Osteocyte (in vitro differentiated cells): ENCODE measurements at regions not wholly inside any gene's neighbourhood (a gene's known extent, or its start where the extent isn't known, plus 50 kb on each side); places are given as distances from the start of the nearest gene placed in this dataset.

Experiments
- DNase-seq: peaks from one replicate; pipeline ENCODE4 v3.0.0; 2021; ENCODE audit warnings: mixed read lengths; ENCODE audit not compliant: unreplicated experiment; ENCODE audit errors: extremely low spot score
- H3K27ac Mint-ChIP-seq: one replicate; pipeline ENCODE4 v1.8.0; 2021; ENCODE audit warnings: mild to moderate bottlenecking, mixed read lengths; ENCODE audit not compliant: unreplicated experiment
- H3K27me3 Mint-ChIP-seq: one replicate; pipeline ENCODE4 v1.8.0; 2021; ENCODE audit warnings: mixed read lengths; ENCODE audit not compliant: unreplicated experiment
- H3K36me3 Mint-ChIP-seq: one replicate; pipeline ENCODE4 v1.8.0; 2021; ENCODE audit warnings: mixed read lengths; ENCODE audit not compliant: unreplicated experiment
- H3K4me1 Mint-ChIP-seq: one replicate; pipeline ENCODE4 v1.8.0; 2021; ENCODE audit warnings: mixed read lengths; ENCODE audit not compliant: unreplicated experiment
- H3K4me3 Mint-ChIP-seq: one replicate; pipeline ENCODE4 v1.8.0; 2021; ENCODE audit warnings: mild to moderate bottlenecking, moderate library complexity, mixed read lengths; ENCODE audit not compliant: unreplicated experiment
- H3K9me3 Mint-ChIP-seq: one replicate; pipeline ENCODE4 v1.8.0; 2021; ENCODE audit warnings: mixed read lengths; ENCODE audit not compliant: unreplicated experiment
- TF ChIP-seq, protein P1 (sequence below): fragments of 200-600 bp; sonication (generic); IDR thresholded peaks from 2 replicates; pipeline ENCODE4 v1.5.0; 2021; ENCODE audit warnings: antibody characterized with exemption, mild to moderate bottlenecking, moderate library complexity

DNA sequence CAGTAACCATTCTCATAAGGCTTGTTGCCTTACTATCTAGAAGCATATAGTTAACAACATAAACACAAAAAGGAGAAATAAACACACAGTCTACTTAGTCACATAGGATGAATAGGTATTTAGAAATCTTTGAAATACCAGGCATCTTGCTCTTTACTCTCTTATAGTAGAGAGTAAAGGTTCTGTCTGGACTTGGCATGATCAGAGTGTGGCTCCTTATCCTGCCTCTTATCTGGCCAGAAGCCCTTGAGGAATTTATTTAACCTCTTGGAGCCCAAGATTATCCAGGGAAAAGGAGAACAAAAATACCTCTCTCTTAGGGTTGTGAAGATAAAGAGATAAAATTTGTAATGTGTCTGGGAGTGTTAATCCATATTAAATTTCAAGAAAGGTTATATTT lies 100.2 kb upstream of the MBNL2 start:
- Mint-ChIP-seq H3K4me3 (no peak overlapping the region), H3K27me3 (no peaks in the 10 kb centered on the region), H3K27ac (no peak overlapping the region), H3K4me1 (peaks cover 56% of the 10 kb centered on the region), H3K36me3 (no peaks in the 10 kb centered on the region), H3K9me3 (no peaks in the 10 kb centered on the region)
- TF ChIP-seq, protein P1, sequence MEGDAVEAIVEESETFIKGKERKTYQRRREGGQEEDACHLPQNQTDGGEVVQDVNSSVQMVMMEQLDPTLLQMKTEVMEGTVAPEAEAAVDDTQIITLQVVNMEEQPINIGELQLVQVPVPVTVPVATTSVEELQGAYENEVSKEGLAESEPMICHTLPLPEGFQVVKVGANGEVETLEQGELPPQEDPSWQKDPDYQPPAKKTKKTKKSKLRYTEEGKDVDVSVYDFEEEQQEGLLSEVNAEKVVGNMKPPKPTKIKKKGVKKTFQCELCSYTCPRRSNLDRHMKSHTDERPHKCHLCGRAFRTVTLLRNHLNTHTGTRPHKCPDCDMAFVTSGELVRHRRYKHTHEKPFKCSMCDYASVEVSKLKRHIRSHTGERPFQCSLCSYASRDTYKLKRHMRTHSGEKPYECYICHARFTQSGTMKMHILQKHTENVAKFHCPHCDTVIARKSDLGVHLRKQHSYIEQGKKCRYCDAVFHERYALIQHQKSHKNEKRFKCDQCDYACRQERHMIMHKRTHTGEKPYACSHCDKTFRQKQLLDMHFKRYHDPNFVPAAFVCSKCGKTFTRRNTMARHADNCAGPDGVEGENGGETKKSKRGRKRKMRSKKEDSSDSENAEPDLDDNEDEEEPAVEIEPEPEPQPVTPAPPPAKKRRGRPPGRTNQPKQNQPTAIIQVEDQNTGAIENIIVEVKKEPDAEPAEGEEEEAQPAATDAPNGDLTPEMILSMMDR = no peak
- no peak for DNase-seq

DNA sequence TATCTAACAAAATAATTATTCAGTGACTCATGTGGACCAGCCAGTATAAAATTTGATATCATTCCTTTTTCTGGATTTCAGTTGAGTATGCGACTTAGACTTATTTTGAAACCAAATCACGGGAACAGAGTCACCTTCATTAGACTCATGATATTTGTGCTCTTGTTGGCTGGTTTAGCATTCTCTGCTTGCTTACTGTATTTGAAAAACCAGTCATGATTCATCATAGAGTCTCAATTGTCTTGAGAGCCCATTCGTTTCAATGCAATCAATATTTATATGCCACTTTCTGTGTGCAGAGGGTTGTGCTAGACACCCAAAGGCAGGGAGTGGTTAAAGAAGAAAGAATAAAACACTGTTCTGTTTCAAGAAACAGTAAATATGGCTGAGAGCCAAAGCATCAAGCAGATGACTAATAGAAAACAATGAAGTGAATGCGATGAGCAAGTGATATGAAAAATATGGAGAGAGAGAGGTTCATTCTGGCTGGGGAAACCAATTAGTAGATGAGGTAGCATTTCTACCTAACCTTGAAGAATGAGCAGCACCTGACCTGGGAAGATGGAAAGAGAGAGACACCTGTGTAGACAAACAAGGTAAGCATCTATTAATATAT lies 99.6 kb upstream of the MBNL2 start:
- DNase-seq = no peak
- H3K4me1 Mint-ChIP-seq = peaks cover 56% of the 10 kb centered on the region
- H3K4me3 Mint-ChIP-seq = no peak overlapping the region
- no peaks in the 10 kb centered on the region for H3K36me3 Mint-ChIP-seq
- no peaks in the 10 kb centered on the region for H3K27me3 Mint-ChIP-seq
- no peaks in the 10 kb centered on the region for H3K9me3 Mint-ChIP-seq
- peak overlapping the region; percentile 11 for H3K27ac Mint-ChIP-seq
- TF ChIP-seq, protein P1 = no peak

DNA sequence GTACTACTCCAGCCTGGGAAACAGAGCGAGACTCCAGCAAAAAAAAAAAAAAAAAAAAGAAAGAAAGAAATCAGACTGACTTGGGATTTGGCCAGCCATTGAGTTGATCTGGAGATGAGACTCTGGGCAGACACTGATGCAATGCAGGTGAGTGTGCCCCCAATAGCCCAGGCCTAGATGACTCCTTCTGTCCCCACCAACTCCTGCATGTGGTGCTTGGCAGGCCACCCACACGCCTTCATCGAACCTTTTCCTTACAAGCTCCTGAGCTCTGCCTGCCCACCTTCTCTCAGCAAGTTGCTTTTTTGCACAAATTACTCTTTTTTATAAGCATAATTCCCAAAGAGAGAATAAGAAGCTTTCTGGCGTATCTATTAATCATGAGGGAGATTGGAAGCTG lies 97.9 kb upstream of the MBNL2 start:
- Mint-ChIP-seq H3K27ac (no peak overlapping the region), H3K9me3 (no peaks in the 10 kb centered on the region), H3K36me3 (no peaks in the 10 kb centered on the region), H3K4me3 (no peak overlapping the region), H3K4me1 (peaks cover 53% of the 10 kb centered on the region), H3K27me3 (no peaks in the 10 kb centered on the region)
- DNase-seq = no peak
- TF ChIP-seq, protein P1 = no peak

DNA sequence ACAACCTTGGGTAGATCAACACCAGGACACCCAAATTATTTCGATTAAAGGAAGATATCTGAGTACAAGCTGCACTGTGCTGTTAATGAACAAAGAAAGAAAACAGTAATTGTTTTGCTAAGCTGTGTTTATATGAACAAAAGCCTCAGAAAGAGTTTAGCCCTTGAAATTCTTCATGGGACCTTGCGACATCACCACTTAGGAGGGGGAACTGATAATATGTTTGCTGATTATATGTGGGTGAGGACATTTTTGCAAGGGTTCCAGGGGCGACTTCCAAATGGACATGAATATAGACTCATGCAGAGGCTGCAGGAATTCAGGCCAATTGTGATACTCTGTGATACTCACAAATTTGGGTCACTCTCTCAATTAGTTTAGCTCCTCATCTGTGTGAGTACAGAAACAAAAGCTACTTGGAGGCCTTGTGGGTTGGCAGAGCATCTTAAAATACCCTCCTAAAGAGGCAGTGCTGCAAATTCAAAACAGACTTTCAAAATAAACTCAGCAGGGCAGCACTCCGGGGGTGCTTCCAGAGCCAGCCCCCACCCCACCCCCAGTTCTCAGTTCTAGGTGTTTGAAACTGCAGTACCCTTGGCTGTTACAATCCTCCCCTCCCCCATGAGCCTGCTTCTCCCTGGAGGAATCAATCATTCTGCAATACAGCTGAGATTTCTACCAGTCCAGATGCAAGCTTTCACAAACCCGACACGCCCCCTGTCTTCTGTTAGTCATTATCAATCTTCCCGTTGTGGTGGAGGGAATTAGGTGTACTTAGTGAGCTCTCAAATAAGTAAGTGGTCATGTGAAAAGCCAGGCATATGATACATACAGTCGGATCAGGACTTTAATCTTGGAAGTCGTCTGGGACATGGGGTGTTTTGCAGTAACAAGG lies 97.0 kb upstream of the MBNL2 start:
- peak overlapping the region; percentile 65 for H3K27ac Mint-ChIP-seq
- peaks cover 58% of the 10 kb centered on the region for H3K4me1 Mint-ChIP-seq
- H3K36me3 Mint-ChIP-seq = no peaks in the 10 kb centered on the region
- no peak for DNase-seq
- H3K9me3 Mint-ChIP-seq = no peaks in the 10 kb centered on the region
- no peaks in the 10 kb centered on the region for H3K27me3 Mint-ChIP-seq
- TF ChIP-seq, protein P1 = peak; percentile 48
- no peak overlapping the region for H3K4me3 Mint-ChIP-seq
